Gastroesophageal sphincter (tissue), 4 donors: ENCODE measurements at regions not wholly inside any gene's neighbourhood (a gene's known extent, or its start where the extent isn't known, plus 50 kb on each side); places are given as distances from the start of the nearest gene placed in this dataset.

ENCODE experiments used
- ATAC-seq: fragments of 150-250 bp; one replicate; pipeline ENCODE4 v1.9.1; 2016; ENCODE audit warnings: mild to moderate bottlenecking, moderate library complexity
- H3K27ac ChIP-seq, 4 donors: fragments of 200-600 bp; sonication (generic) in 3 of 4; 1 replicate in 3 of 4; 2 replicates in 1 of 4; pipeline ENCODE4 v1.5.1; 2016 to 2019
- H3K27me3 ChIP-seq: fragments of 200-600 bp; sonication (generic); one replicate; pipeline ENCODE4 v1.5.1; 2019
- H3K36me3 ChIP-seq, 2 donors: fragments of 200-600 bp; sonication (generic); one replicate each; pipeline ENCODE4 v1.5.1; 2019; ENCODE audit warnings: control low read depth in 1 of 2
- H3K4me1 ChIP-seq, 3 donors: fragments of 200-600 bp; sonication (generic); 1 replicate in 2 of 3; 2 replicates in 1 of 3; pipeline ENCODE4 v1.5.1; 2016 to 2019; ENCODE audit warnings: control low read depth in 2 of 3
- H3K4me3 ChIP-seq, 2 donors: fragments of 200-600 bp; sonication (generic); one replicate each; pipeline ENCODE4 v1.5.1; 2019; ENCODE audit warnings: mild to moderate bottlenecking in 1 of 2, moderate library complexity in 1 of 2
- H3K9me3 ChIP-seq, 3 donors: fragments of 200-600 bp; sonication (generic); one replicate each; pipeline ENCODE4 v1.5.1; 2017 to 2019; ENCODE audit warnings: control low read depth in 2 of 3
- EP300 ChIP-seq: sonication (generic); formaldehyde crosslinking; IDR thresholded peaks from one replicate; pipeline ENCODE4 v1.6.1; 2017; ENCODE audit warnings: antibody characterized with exemption, mild to moderate bottlenecking
- POLR2A ChIP-seq, 2 donors: fragments of 450-650 bp; IDR thresholded peaks; one replicate each; pipeline ENCODE4 v1.6.1; 2017; ENCODE audit warnings: antibody characterized with exemption in 2 of 2, mild to moderate bottlenecking in 2 of 2, moderate library complexity in 1 of 2
- POLR2AphosphoS5 ChIP-seq: sonication (generic); formaldehyde crosslinking; IDR thresholded peaks from one replicate; pipeline ENCODE4 v1.6.1; 2017; ENCODE audit warnings: antibody characterized with exemption
- WGBS, 2 donors: methylation state at CpG; one replicate each; pipeline ENCODE4 v1.1.5; 2018; ENCODE audit warnings: low coverage in 1 of 2; 5-methylcytosine and 5-hydroxymethylcytosine counted together
- TF ChIP-seq, protein P1 (sequence below), 4 experiments: fragments of 200-600 bp in 2 of 4; fragments of 450-650 bp in 2 of 4; sonication (generic) in 1 of 4; IDR thresholded peaks; one replicate each; pipeline ENCODE4 v1.5.1; 2017 to 2019; ENCODE audit warnings: antibody characterized with exemption in 4 of 4, mild to moderate bottlenecking in 2 of 4, moderate library complexity in 2 of 4

DNA sequence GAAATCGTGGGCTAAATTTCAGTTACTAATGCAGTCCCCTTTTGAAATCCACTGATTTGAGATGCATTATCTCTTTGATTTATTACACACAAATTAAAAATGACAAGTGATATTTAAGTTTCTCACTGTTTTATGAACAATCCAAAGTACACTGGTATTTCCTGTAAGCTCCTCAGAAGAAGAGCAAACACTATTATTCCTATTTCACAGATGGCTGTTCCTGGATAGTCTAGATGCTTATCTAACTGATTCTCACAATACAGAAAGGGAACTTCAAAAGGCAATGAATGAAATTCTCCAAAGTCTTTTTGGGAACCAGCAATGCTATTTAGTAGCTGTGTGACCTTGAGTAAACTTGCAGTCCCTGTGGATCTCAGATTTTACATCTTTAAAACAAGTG lies 404.7 kb upstream of the DAB2 start:
- H3K4me1 ChIP-seq = no peaks in the 10 kb centered on the region
- TF ChIP-seq POLR2A (IDR thresholded peaks at IDR 0.05) (no peak), EP300 (no peak), POLR2AphosphoS5 (no peak)
- TF ChIP-seq, protein P1, sequence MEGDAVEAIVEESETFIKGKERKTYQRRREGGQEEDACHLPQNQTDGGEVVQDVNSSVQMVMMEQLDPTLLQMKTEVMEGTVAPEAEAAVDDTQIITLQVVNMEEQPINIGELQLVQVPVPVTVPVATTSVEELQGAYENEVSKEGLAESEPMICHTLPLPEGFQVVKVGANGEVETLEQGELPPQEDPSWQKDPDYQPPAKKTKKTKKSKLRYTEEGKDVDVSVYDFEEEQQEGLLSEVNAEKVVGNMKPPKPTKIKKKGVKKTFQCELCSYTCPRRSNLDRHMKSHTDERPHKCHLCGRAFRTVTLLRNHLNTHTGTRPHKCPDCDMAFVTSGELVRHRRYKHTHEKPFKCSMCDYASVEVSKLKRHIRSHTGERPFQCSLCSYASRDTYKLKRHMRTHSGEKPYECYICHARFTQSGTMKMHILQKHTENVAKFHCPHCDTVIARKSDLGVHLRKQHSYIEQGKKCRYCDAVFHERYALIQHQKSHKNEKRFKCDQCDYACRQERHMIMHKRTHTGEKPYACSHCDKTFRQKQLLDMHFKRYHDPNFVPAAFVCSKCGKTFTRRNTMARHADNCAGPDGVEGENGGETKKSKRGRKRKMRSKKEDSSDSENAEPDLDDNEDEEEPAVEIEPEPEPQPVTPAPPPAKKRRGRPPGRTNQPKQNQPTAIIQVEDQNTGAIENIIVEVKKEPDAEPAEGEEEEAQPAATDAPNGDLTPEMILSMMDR (IDR thresholded peaks at IDR 0.05) = no peak
- ATAC-seq = no peak
- no peak overlapping the region for H3K4me3 ChIP-seq
- H3K27ac ChIP-seq = no peak overlapping the region
- WGBS, 2 donors = 67 to 73% methylated on average over 1 of the region's 1 CpG
- no peaks in the 10 kb centered on the region for H3K9me3 ChIP-seq
- no peaks in the 10 kb centered on the region for H3K36me3 ChIP-seq
- no peaks in the 10 kb centered on the region for H3K27me3 ChIP-seq

DNA sequence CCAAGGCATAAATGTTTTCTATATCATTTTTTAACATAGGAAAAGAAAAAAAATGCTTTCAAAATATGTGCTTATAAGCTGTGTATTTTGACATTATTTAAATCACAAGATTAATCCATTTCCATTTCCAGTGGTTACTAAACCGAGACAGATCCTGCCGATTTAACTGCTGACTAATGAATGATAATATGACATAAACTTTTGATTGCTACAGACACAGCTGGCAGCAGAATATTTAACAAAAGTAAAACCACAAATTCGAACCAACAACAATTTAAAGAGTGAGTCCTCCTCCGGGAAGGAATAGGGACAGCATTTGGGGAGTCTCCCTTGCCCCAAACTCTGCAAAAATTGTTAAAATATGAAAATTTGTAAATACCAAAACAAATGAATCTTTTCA lies 401.3 kb upstream of the DAB2 start:
- WGBS, 2 donors = 76 to 84% methylated on average over 4 of the region's 4 CpGs

DNA sequence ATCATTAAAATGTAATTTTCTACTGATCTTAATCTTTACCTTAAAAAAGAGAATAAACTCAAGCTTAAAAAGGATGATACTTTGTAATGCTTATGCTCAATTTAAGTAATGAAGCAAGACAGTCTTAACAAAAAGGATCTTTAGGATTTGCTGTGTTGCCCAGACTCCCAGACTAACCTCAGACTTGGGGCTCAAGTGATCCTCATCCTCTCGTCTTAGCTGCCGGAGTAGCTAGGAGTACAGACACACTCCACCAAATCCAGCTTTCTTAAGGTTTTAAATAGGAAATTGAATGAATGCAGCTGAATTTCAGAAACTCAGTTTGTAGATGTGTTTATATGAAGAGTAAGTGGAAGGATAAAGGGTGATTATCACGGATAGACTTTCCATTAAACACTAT lies 400.5 kb upstream of the DAB2 start:
- no peaks in the 10 kb centered on the region for H3K36me3 ChIP-seq
- H3K4me3 ChIP-seq = no peak overlapping the region
- H3K9me3 ChIP-seq = no peaks in the 10 kb centered on the region
- H3K27me3 ChIP-seq = no peaks in the 10 kb centered on the region
- H3K4me1 ChIP-seq = no peaks in the 10 kb centered on the region
- H3K27ac ChIP-seq = no peak overlapping the region
- ATAC-seq = no peak
- 61 to 86% methylated on average over 3 of the region's 3 CpGs for WGBS, 2 donors
- TF ChIP-seq POLR2A (IDR thresholded peaks at IDR 0.05) (no peak), EP300 (no peak), POLR2AphosphoS5 (no peak)
- TF ChIP-seq, protein P1 (IDR thresholded peaks at IDR 0.05) = no peak

More for the DNA sequence above, 401.3 kb upstream of the DAB2 start:
- Histone ChIP-seq H3K36me3 (no peaks in the 10 kb centered on the region), H3K27ac (no peak overlapping the region), H3K9me3 (no peaks in the 10 kb centered on the region), H3K4me1 (no peaks in the 10 kb centered on the region), H3K4me3 (no peak overlapping the region), H3K27me3 (no peaks in the 10 kb centered on the region)
- ATAC-seq = no peak
- TF ChIP-seq EP300 (no peak), POLR2A (IDR thresholded peaks at IDR 0.05) (no peak), POLR2AphosphoS5 (no peak)
- TF ChIP-seq, protein P1 (IDR thresholded peaks at IDR 0.05) = no peak

DNA sequence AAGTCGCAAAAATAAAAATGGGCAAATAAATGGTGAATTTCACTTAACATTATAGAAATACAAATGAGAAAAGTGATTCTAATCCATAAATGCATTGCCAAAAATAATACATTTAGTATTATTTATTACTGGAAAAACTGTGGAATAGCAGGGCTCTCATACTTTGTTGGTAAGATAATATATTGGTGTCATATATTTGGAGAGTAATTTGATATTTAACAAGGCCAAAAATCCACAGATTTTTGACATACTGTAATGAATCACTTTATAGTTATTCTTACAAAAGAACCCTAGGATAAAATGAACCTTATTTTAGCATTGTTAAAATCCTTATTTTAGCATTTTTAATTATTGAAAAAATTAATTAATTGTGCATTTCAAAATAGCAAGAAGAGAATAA lies 397.2 kb upstream of the DAB2 start:
- no peak for ATAC-seq
- Histone ChIP-seq H3K36me3 (no peaks in the 10 kb centered on the region), H3K4me1 (no peaks in the 10 kb centered on the region), H3K9me3 (no peaks in the 10 kb centered on the region), H3K27ac (no peak overlapping the region), H3K4me3 (no peak overlapping the region), H3K27me3 (no peaks in the 10 kb centered on the region)
- TF ChIP-seq POLR2AphosphoS5 = no peak
- 84 to 86% methylated on average over 1 of the region's 1 CpG for WGBS, 2 donors

DNA sequence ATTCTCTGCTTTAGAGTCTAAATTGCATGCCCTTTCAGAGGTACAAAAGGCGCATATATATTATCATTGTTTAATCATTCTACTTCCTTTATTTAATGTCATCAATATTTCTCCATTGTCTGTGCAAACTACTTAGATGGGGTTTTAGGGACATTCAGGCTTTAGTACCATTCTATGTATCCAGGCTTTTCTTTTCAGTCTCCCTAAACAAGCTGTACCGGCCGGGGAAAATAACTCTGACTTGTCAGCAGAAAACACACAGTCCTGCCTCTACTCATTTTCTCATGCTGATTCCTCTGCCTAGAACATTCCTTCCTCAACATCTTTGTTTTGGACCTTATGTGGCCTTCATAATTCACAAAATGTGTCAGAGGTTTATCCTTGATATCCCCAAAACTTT lies 392.1 kb upstream of the DAB2 start:
- Histone ChIP-seq H3K4me3 (no peak overlapping the region), H3K27ac (no peak overlapping the region), H3K4me1 (no peaks in the 10 kb centered on the region), H3K36me3 (no peaks in the 10 kb centered on the region), H3K27me3 (no peaks in the 10 kb centered on the region), H3K9me3 (no peaks in the 10 kb centered on the region)
- TF ChIP-seq, protein P1 (IDR thresholded peaks at IDR 0.05) = no peak
- TF ChIP-seq POLR2AphosphoS5 = no peak
- TF ChIP-seq EP300 = no peak
- no peak for TF ChIP-seq POLR2A (IDR thresholded peaks at IDR 0.05)
- 53 to 55% methylated on average over 3 of the region's 3 CpGs for WGBS, 2 donors
- no peak for ATAC-seq
